Astrocyte (in vitro differentiated cells and primary cell): ENCODE measurements at regions not wholly inside any gene's neighbourhood (a gene's known extent, or its start where the extent isn't known, plus 50 kb on each side); places are given as distances from the start of the nearest gene placed in this dataset.

ENCODE experiments used
- DNase-seq: peaks from one replicate; pipeline ENCODE4 v3.0.0-alpha.2; 2010; ENCODE audit warnings: low read depth
- FAIRE-seq: peaks from 2 replicates; lab custom pipeline; 2011; peaks lifted over from hg19 to GRCh38; lab: Jason Lieb, UNC
- H2AFZ ChIP-seq: 2 replicates; pipeline ENCODE4 v1.6.0; 2012; ENCODE audit warnings: low read depth, low read length, inconsistent platforms
- H3K27ac ChIP-seq: 2 replicates; pipeline ENCODE4 v1.5.1; 2011; ENCODE audit warnings: low read depth, low read length, inconsistent platforms
- H3K27me3 ChIP-seq: 2 replicates; pipeline ENCODE4 v1.6.0; 2011; ENCODE audit warnings: low read length, inconsistent platforms; ENCODE audit not compliant: insufficient read depth
- H3K36me3 ChIP-seq: 2 replicates; pipeline ENCODE4 v1.5.1; 2011; ENCODE audit warnings: low read length, inconsistent platforms; ENCODE audit not compliant: insufficient read depth
- H3K4me1 ChIP-seq: 2 replicates; pipeline ENCODE4 v1.5.1; 2011; ENCODE audit warnings: low read length, inconsistent platforms; ENCODE audit not compliant: insufficient read depth
- H3K4me2 ChIP-seq: 2 replicates; pipeline ENCODE4 v1.6.0; 2012; ENCODE audit warnings: low read length, inconsistent platforms
- H3K4me3 ChIP-seq: 2 replicates; pipeline ENCODE4 v1.5.1; 2011; ENCODE audit warnings: low read depth, mild to moderate bottlenecking, low read length, inconsistent platforms; ENCODE audit not compliant: insufficient read depth
- H3K79me2 ChIP-seq: 2 replicates; pipeline ENCODE4 v1.6.0; 2012; ENCODE audit warnings: mild to moderate bottlenecking, low read length, inconsistent platforms; ENCODE audit not compliant: insufficient read depth
- H3K9ac ChIP-seq: 2 replicates; pipeline ENCODE4 v1.6.0; 2012; ENCODE audit warnings: mild to moderate bottlenecking, low read length, inconsistent platforms
- H3K9me3 ChIP-seq: 2 replicates; pipeline ENCODE4 v1.5.1; 2012; ENCODE audit warnings: low read depth, mild to moderate bottlenecking, low read length, inconsistent platforms; ENCODE audit not compliant: insufficient read depth
- H4K20me1 ChIP-seq: 2 replicates; pipeline ENCODE4 v1.6.0; 2012; ENCODE audit warnings: low read length, inconsistent platforms; ENCODE audit not compliant: insufficient read depth
- H3K27ac Mint-ChIP-seq: one replicate; pipeline ENCODE4 v1.8.0; 2021; ENCODE audit warnings: mild to moderate bottlenecking, mixed read lengths; ENCODE audit not compliant: unreplicated experiment
- H3K27me3 Mint-ChIP-seq: one replicate; pipeline ENCODE4 v1.8.0; 2021; ENCODE audit warnings: low read depth, mixed read lengths; ENCODE audit not compliant: unreplicated experiment
- H3K36me3 Mint-ChIP-seq: one replicate; pipeline ENCODE4 v1.8.0; 2021; ENCODE audit warnings: low read depth, mixed read lengths; ENCODE audit not compliant: unreplicated experiment
- H3K4me1 Mint-ChIP-seq: one replicate; pipeline ENCODE4 v1.8.0; 2021; ENCODE audit warnings: low read depth, mixed read lengths; ENCODE audit not compliant: unreplicated experiment
- H3K4me3 Mint-ChIP-seq: one replicate; pipeline ENCODE4 v1.8.0; 2021; ENCODE audit warnings: mild to moderate bottlenecking, moderate library complexity, mixed read lengths; ENCODE audit not compliant: unreplicated experiment
- H3K9me3 Mint-ChIP-seq: one replicate; pipeline ENCODE4 v1.8.0; 2021; ENCODE audit warnings: mild to moderate bottlenecking, mixed read lengths; ENCODE audit not compliant: unreplicated experiment
- CTCF ChIP-seq: IDR thresholded peaks from 2 replicates; pipeline ENCODE4 v1.5.1; 2011; ENCODE audit warnings: low read depth, mild to moderate bottlenecking, inconsistent platforms, low read length, moderate library complexity; ENCODE audit not compliant: insufficient read depth
- EZH2 ChIP-seq: IDR thresholded peaks from 2 replicates; pipeline ENCODE4 v1.6.1; 2012; ENCODE audit warnings: mild to moderate bottlenecking, low read length, inconsistent platforms; ENCODE audit not compliant: insufficient read depth

- no peaks in the 10 kb centered on the region for H3K27me3 ChIP-seq
- H3K27ac ChIP-seq = no peak overlapping the region
- TF ChIP-seq EZH2 (no peak), CTCF (no peak)
- Mint-ChIP-seq H3K27me3 (no peaks in the 10 kb centered on the region), H3K9me3 (no peaks in the 10 kb centered on the region), H3K4me1 (no peaks in the 10 kb centered on the region), H3K4me3 (no peak overlapping the region), H3K36me3 (no peaks in the 10 kb centered on the region), H3K27ac (peak overlapping the region; percentile 82)
- DNase-seq (no peak), FAIRE-seq (no peak)
- no peaks in the 10 kb centered on the region for H3K36me3 ChIP-seq
- no peaks in the 10 kb centered on the region for H3K9me3 ChIP-seq
- H3K4me1 ChIP-seq = no peaks in the 10 kb centered on the region
- no peak overlapping the region for H3K4me3 ChIP-seq
- H3K9ac ChIP-seq = no peak overlapping the region
- H4K20me1 ChIP-seq = no peaks in the 10 kb centered on the region
- H3K4me2 ChIP-seq = no peak overlapping the region
- no peaks in the 10 kb centered on the region for H3K79me2 ChIP-seq
- H2AFZ ChIP-seq = no peak overlapping the region
These were observed 756.1 kb upstream of the MIR17HG start for GRCh38 chr13:90591260-90591926.

- H3K27me3 ChIP-seq = no peaks in the 10 kb centered on the region
- DNase-seq = no peak
- H3K9me3 ChIP-seq = no peaks in the 10 kb centered on the region
- no peak overlapping the region for H3K4me3 ChIP-seq
- H3K27ac ChIP-seq = no peak overlapping the region
- Mint-ChIP-seq H3K36me3 (no peaks in the 10 kb centered on the region), H3K4me1 (no peaks in the 10 kb centered on the region), H3K9me3 (no peaks in the 10 kb centered on the region), H3K27ac (peak overlapping the region; percentile 82), H3K27me3 (no peaks in the 10 kb centered on the region), H3K4me3 (no peak overlapping the region)
- no peaks in the 10 kb centered on the region for H4K20me1 ChIP-seq
- H3K4me2 ChIP-seq = no peak overlapping the region
- no peak for FAIRE-seq
- TF ChIP-seq CTCF (no peak), EZH2 (no peak)
- no peaks in the 10 kb centered on the region for H3K79me2 ChIP-seq
- no peak overlapping the region for H2AFZ ChIP-seq
- no peak overlapping the region for H3K9ac ChIP-seq
- no peaks in the 10 kb centered on the region for H3K4me1 ChIP-seq
- no peaks in the 10 kb centered on the region for H3K36me3 ChIP-seq
These were observed 755.6 kb upstream of the MIR17HG start for GRCh38 chr13:90591927-90592268.

GRCh38 chr13:90592943-90593342, 754.5 kb upstream of the MIR17HG start:
- Histone ChIP-seq H3K36me3 (no peaks in the 10 kb centered on the region), H3K79me2 (no peaks in the 10 kb centered on the region), H4K20me1 (no peaks in the 10 kb centered on the region), H3K9me3 (no peaks in the 10 kb centered on the region), H3K4me1 (no peaks in the 10 kb centered on the region), H3K9ac (no peak overlapping the region), H3K27me3 (no peaks in the 10 kb centered on the region), H3K27ac (no peak overlapping the region), H3K4me2 (no peak overlapping the region), H2AFZ (no peak overlapping the region), H3K4me3 (no peak overlapping the region)
- Mint-ChIP-seq H3K27me3 (no peaks in the 10 kb centered on the region), H3K27ac (no peak overlapping the region), H3K4me3 (no peak overlapping the region), H3K36me3 (no peaks in the 10 kb centered on the region), H3K4me1 (no peaks in the 10 kb centered on the region), H3K9me3 (no peaks in the 10 kb centered on the region)
- FAIRE-seq (no peak), DNase-seq (no peak)
- no peak for TF ChIP-seq CTCF
- TF ChIP-seq EZH2 = no peak
